DOHH2 (cell line): ENCODE measurements at regions not wholly inside any gene's neighbourhood (a gene's known extent, or its start where the extent isn't known, plus 50 kb on each side); places are given as distances from the start of the nearest gene placed in this dataset.

Source experiments
- H3F3A ChIP-seq: fragments of 200-600 bp; sonication (generic), shearing (Covaris generic); 2 replicates; pipeline ENCODE4 v1.6.0; 2016; ENCODE audit warnings: antibody characterized with exemption, mild to moderate bottlenecking; ENCODE audit not compliant: control insufficient read depth, insufficient read depth
- H3K27ac ChIP-seq: fragments of 200-600 bp; sonication (generic); 2 replicates; pipeline ENCODE4 v1.5.1; 2014; ENCODE audit warnings: low read depth, mild to moderate bottlenecking, low read length, moderate library complexity
- H3K27me3 ChIP-seq: fragments of 200-600 bp; sonication (generic); 2 replicates; pipeline ENCODE4 v1.6.1; 2014; ENCODE audit warnings: mild to moderate bottlenecking, low read length, mixed read lengths; ENCODE audit not compliant: control insufficient read depth
- H3K36me3 ChIP-seq: fragments of 200-600 bp; sonication (generic); 2 replicates; pipeline ENCODE4 v1.6.1; 2014; ENCODE audit warnings: mild to moderate bottlenecking, low read length, moderate library complexity, mixed read lengths; ENCODE audit not compliant: control insufficient read depth
- H3K4me1 ChIP-seq: fragments of 200-600 bp; sonication (generic); 2 replicates; pipeline ENCODE4 v1.6.1; 2014; ENCODE audit warnings: mild to moderate bottlenecking, low read length, mixed read lengths; ENCODE audit not compliant: control insufficient read depth
- H3K4me2 ChIP-seq: fragments of 200-600 bp; sonication (generic); 2 replicates; pipeline ENCODE4 v1.6.0; 2014; ENCODE audit warnings: mild to moderate bottlenecking, low read length, moderate library complexity
- H3K4me3 ChIP-seq: fragments of 200-600 bp; sonication (generic); 2 replicates; pipeline ENCODE4 v1.5.1; 2014; ENCODE audit warnings: mild to moderate bottlenecking, low read length, mixed read lengths
- H3K79me2 ChIP-seq: fragments of 200-600 bp; sonication (generic); 2 replicates; pipeline ENCODE4 v1.6.1; 2014; ENCODE audit warnings: mild to moderate bottlenecking, low read length, mixed read lengths; ENCODE audit not compliant: control insufficient read depth
- H3K9me2 ChIP-seq: fragments of 200-600 bp; sonication (generic); replicated peaks from 2 replicates; pipeline ENCODE4 v1.6.1; 2014; ENCODE audit warnings: mild to moderate bottlenecking, low read length, mixed read lengths; ENCODE audit not compliant: control insufficient read depth
- H3K9me3 ChIP-seq: fragments of 200-600 bp; sonication (generic); 2 replicates; pipeline ENCODE4 v1.6.1; 2014; ENCODE audit warnings: antibody characterized with exemption, low read length, mixed read lengths; ENCODE audit not compliant: control insufficient read depth, insufficient read depth
- H4K20me1 ChIP-seq: fragments of 200-600 bp; sonication (generic); 2 replicates; pipeline ENCODE4 v1.6.0; 2014; ENCODE audit warnings: low read depth, mild to moderate bottlenecking, antibody characterized with exemption, low read length, moderate library complexity; ENCODE audit not compliant: control insufficient read depth, insufficient read depth
- CTCF ChIP-seq: fragments of 200-600 bp; sonication (generic); IDR thresholded peaks from one replicate; pipeline ENCODE4 v1.5.1; 2014; ENCODE audit warnings: antibody characterized with exemption, mild to moderate bottlenecking, low read depth, low read length; ENCODE audit not compliant: poor library complexity, severe bottlenecking
- EZH2phosphoT487 ChIP-seq: fragments of 200-600 bp; sonication (generic); IDR thresholded peaks from 2 replicates; pipeline ENCODE4 v1.6.1; 2017; ENCODE audit warnings: borderline replicate concordance, mild to moderate bottlenecking, antibody characterized with exemption, low read length, moderate library complexity, mixed read lengths

DNA sequence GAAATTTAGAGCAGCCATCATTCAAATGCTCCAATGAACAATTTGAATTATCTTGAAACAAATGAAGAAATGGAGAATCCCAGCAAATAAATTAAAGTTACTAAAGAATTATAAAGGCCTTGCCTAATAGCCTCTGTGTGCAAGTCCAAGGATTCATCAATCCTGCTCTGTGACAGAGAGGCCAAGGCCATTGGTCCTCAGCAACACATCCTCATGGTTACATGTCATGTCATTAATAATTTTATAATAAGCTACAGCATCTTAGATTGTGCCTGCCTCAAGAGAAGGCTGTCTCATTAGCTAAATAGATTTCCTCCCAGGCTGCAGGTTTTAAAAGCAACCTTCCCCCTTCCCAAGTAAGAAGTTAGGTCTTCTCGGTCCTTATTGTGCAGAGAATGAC, 611.6 kb downstream of the FBXO15 start:
- Histone ChIP-seq H3K36me3 (no peaks in the 10 kb centered on the region), H3K9me3 (no peaks in the 10 kb centered on the region), H3K27me3 (no peaks in the 10 kb centered on the region), H3K79me2 (no peaks in the 10 kb centered on the region), H3F3A (no peaks in the 10 kb centered on the region), H4K20me1 (no peaks in the 10 kb centered on the region), H3K4me3 (no peak overlapping the region), H3K27ac (no peak overlapping the region), H3K4me2 (no peak overlapping the region), H3K4me1 (no peaks in the 10 kb centered on the region), H3K9me2 (no peaks in the 10 kb centered on the region; the same call in 1 of the 2 replicates)
- TF ChIP-seq CTCF (no peak), EZH2phosphoT487 (no peak)

DNA sequence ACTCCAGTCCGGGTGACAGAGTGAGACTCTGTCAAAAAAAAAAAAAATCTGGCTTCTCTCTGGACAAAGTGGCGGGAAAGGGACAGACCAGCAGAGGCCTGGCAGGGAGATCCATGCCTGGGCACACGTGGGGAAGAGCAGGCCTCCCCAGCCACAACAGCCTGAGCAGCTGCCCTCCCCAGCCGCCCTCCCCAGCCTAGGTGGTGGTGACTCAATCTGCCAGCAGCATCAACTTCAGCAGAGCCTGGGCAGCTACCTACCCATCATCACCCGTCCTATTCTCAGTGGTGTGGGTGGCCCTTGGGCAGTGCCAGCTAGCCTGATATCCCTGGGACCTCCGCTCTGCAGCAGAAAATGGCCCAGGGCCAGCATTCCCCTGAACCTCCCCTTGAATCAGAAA, 612.4 kb downstream of the FBXO15 start:
- Histone ChIP-seq H3K4me2 (no peak overlapping the region), H3K27ac (no peak overlapping the region), H3K79me2 (no peaks in the 10 kb centered on the region), H4K20me1 (no peaks in the 10 kb centered on the region), H3F3A (no peaks in the 10 kb centered on the region), H3K4me1 (no peaks in the 10 kb centered on the region), H3K4me3 (no peak overlapping the region), H3K9me3 (no peaks in the 10 kb centered on the region), H3K27me3 (no peaks in the 10 kb centered on the region), H3K9me2 (no peaks in the 10 kb centered on the region; the same call in 1 of the 2 replicates), H3K36me3 (no peaks in the 10 kb centered on the region)
- TF ChIP-seq CTCF, result no peak

DNA sequence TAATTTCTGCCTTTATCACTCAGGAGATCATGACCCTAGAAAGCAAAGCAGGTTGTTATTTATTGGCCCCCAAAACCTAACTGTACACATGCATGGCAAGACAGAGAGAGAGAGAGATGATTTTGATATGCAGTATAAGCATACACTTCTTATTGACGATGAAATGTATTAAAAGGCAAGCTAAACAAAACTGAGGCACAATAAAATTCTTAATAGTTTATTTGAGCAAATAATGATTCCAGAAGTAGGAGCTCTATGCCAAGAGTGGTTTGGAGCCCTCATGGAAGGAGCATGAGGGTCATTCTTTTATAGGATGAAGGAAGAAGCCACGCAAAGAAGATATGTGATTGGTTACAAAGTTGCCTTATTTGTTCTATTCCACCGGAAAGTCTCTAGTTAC, 616.0 kb downstream of the FBXO15 start:
- Histone ChIP-seq H3K79me2 (no peaks in the 10 kb centered on the region), H3F3A (no peaks in the 10 kb centered on the region), H3K4me2 (no peak overlapping the region), H3K36me3 (no peaks in the 10 kb centered on the region), H3K4me3 (no peak overlapping the region), H3K27me3 (no peaks in the 10 kb centered on the region), H3K4me1 (0 out of 2 replicates have a peak, but pooled peaks cover under 1% of the 10 kb centered on the region), H3K9me2 (no peaks in the 10 kb centered on the region), H4K20me1 (no peaks in the 10 kb centered on the region), H3K27ac (no peak overlapping the region), H3K9me3 (no peaks in the 10 kb centered on the region)
- TF ChIP-seq EZH2phosphoT487 (no peak), CTCF (no peak)

DNA sequence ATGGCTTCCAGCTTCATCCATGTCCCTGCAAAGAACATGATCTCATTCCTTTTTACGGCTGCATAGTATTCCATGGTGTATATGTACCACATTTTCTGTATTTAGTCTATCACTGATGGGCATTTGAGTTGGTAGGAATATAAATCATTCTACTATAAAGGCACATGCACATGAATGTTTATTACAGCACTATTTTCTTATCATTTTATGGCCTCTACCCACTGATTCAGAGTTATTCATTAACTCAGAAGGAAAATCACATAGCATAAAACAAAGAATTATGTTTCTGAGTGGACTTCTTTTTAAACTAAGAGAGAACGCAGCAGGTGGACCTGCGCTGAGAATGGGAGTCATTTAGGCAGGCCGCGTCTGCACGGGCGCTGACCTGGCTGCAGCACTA, 619.6 kb downstream of the FBXO15 start:
- no peaks in the 10 kb centered on the region for H3K36me3 ChIP-seq
- H3K79me2 ChIP-seq, result no peaks in the 10 kb centered on the region
- TF ChIP-seq CTCF, result no peak
- no peaks in the 10 kb centered on the region for H3K27me3 ChIP-seq
- H3K9me3 ChIP-seq, result no peaks in the 10 kb centered on the region
- no peak overlapping the region for H3K4me2 ChIP-seq
- H3K9me2 ChIP-seq, result no peaks in the 10 kb centered on the region
- H3K4me3 ChIP-seq, result no peak overlapping the region
- 0 out of 2 replicates have a peak, but pooled peaks cover 3% of the 10 kb centered on the region for H3K4me1 ChIP-seq
- H4K20me1 ChIP-seq, result no peaks in the 10 kb centered on the region
- H3K27ac ChIP-seq, result no peak overlapping the region
- H3F3A ChIP-seq, result no peaks in the 10 kb centered on the region
